Cardiac fibroblast (primary cell): ENCODE measurements at regions not wholly inside any gene's neighbourhood (a gene's known extent, or its start where the extent isn't known, plus 50 kb on each side); places are given as distances from the start of the nearest gene placed in this dataset.
A peak's percentile ranks its signal among the peaks of the same experiment; 100 is the strongest.
"Not testable (repeated sequence)": the region's sequence is repeated elsewhere in the genome, so short reads cannot be mapped to it uniquely, and the experiment has no call there.

Source experiments
- DNase-seq, 2 donors: peaks; one replicate each; pipeline versions ENCODE4 v3.0.0 to v3.0.0-alpha.2; 2010; ENCODE audit warnings: low read depth in 2 of 2
- H3K4me3 ChIP-seq, 2 donors: replicated peaks in 1 of 2; 1 replicate in 1 of 2; 2 replicates in 1 of 2; pipeline ENCODE4 v1.5.1; 2011; ENCODE audit warnings: low read depth in 2 of 2, low read length in 2 of 2, mild to moderate bottlenecking in 2 of 2, moderate library complexity in 1 of 2
- TF ChIP-seq, protein P1 (sequence below): IDR thresholded peaks from one replicate; pipeline ENCODE4 v1.5.1; 2011; ENCODE audit warnings: low read depth, mild to moderate bottlenecking, low read length, inconsistent platforms

DNA sequence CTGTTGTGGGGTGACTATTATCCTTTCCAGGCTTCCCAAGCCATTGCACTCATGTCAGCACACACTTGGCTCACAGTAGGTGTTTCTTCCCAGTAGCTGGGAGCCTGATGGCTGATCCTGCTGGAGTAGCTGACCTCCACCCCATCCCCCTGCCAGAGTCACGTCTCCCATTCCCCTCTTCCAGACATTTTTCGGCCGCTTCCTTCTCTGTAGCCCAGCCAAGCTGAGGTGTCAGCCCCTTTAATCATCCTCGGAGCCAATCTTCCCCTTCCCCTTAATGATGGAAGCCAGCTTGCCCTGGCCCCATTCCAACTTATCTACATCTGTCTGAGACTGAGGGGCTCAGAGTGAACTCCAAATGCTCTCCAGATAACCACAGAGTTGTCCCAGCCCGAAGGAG, 550.7 kb downstream of the MN1 start:
- H3K4me3 ChIP-seq = no peak overlapping the region
- TF ChIP-seq, protein P1, sequence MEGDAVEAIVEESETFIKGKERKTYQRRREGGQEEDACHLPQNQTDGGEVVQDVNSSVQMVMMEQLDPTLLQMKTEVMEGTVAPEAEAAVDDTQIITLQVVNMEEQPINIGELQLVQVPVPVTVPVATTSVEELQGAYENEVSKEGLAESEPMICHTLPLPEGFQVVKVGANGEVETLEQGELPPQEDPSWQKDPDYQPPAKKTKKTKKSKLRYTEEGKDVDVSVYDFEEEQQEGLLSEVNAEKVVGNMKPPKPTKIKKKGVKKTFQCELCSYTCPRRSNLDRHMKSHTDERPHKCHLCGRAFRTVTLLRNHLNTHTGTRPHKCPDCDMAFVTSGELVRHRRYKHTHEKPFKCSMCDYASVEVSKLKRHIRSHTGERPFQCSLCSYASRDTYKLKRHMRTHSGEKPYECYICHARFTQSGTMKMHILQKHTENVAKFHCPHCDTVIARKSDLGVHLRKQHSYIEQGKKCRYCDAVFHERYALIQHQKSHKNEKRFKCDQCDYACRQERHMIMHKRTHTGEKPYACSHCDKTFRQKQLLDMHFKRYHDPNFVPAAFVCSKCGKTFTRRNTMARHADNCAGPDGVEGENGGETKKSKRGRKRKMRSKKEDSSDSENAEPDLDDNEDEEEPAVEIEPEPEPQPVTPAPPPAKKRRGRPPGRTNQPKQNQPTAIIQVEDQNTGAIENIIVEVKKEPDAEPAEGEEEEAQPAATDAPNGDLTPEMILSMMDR = no peak
- no peak for DNase-seq

DNA sequence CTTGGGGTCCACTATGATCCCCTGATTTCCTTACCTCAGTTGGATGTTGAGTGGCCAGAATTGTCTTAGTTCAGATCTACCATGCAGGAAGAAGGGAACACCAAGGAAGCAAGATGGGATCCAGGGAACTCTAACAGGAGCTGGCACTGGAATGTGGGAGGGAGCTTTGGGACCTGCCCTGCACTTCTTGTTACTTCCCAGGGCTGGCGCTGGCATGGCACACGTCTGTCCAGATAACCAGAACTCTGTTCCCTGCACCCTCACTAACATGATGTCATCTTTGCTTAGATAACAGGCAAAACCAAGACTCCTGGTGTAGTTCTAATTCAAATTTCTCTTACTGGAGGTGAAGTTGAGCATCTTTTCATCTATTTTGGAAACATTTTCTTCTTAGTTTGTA, 550.0 kb downstream of the MN1 start:
- no peak for DNase-seq
- H3K4me3 ChIP-seq = no peak overlapping the region
- TF ChIP-seq, protein P1 = no peak

- peak; percentile 90 to 96 for DNase-seq
- TF ChIP-seq, protein P1 = no peak
- H3K4me3 ChIP-seq = no peak overlapping the region
Observed at GRCh38 chr22:27252282-27253049, 549.1 kb downstream of the MN1 start.

DNA sequence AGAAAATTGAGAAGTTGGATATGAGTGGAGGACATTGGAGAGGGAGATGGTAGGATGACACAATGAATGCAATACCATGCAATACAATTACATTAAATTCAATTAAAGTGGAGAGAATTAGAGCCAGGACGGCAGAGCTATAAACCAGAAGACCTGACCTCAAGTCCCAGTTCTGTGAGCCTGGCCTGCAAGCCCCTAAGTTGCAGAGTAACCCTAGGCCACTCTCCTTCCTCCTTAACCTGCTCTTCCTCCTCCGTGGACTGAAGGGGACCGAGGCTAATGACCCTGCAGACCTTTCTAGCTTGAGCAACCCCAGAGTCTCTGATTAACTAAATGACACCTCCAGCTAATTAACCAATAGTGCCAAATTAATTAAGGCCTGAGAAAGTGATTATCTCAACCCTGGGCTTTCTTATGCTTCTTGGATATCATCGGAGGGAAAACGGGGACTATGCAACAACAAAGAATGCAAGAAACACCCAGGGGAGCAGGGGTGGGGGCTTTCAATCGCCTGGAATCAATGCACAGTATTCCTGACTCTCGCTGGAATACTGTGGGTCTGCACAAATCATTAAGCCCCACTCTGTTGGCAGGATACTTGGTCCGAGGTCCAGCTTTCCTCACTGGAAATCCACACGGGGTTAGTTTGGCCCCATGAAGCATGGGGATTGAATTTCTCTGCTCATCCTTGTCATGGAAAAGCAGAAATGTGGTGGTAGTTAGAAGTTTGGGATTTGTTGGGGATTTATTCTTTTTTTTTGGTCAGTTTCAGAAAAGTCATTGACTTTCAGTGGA, 548.3 kb downstream of the MN1 start:
- no peak overlapping the region for H3K4me3 ChIP-seq
- no peak for DNase-seq

GRCh38 chr22:27254063-27254462, 547.5 kb downstream of the MN1 start:
- not testable (repeated sequence) for DNase-seq, H3K4me3 ChIP-seq

More for the DNA sequence above, 548.3 kb downstream of the MN1 start:
- TF ChIP-seq, protein P1 = no peak

- TF ChIP-seq, protein P1 = no peak
Observed at GRCh38 chr22:27255580-27255979, 546.0 kb downstream of the MN1 start.

DNA sequence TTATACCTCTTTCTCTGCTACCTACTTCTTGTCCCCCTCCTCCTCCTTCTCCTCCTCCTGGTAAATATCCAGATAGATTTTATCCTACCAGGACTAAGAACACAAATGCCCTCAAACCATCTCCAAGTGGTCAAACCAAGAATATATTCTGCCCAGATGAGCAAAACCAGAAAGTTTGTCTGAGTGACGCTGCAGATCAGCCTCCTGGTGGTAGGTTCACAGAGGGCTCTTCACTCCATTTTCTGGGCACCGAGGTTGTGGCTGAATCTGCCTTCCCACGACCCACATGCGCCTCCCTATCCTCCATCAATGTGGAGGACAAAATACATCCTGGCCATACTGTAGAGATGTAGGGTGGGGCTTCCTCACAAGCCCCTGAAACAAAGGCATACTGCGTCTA, 543.6 kb downstream of the MN1 start:
- H3K4me3 ChIP-seq = no peak overlapping the region
- TF ChIP-seq, protein P1 = no peak
- DNase-seq = no peak

More at GRCh38 chr22:27255580-27255979, 546.0 kb downstream of the MN1 start:
- no peak for DNase-seq
- no peak overlapping the region for H3K4me3 ChIP-seq
